HFFc6 (cell line): ENCODE measurements at regions not wholly inside any gene's neighbourhood (a gene's known extent, or its start where the extent isn't known, plus 50 kb on each side); places are given as distances from the start of the nearest gene placed in this dataset.
"Not testable (repeated sequence)": the region's sequence is repeated elsewhere in the genome, so short reads cannot be mapped to it uniquely, and the experiment has no call there.

Experiments
- DNase-seq: peaks from one replicate; pipeline ENCODE4 v3.0.0-alpha.2; 2018
- H3K27ac Mint-ChIP-seq: 2 replicates; pipeline ENCODE4 v1.8.0; 2020; ENCODE audit warnings: mild to moderate bottlenecking, mixed read lengths
- H3K27me3 Mint-ChIP-seq: 2 replicates; pipeline ENCODE4 v1.8.0; 2021; ENCODE audit warnings: mild to moderate bottlenecking, moderate library complexity, mixed read lengths; ENCODE audit not compliant: insufficient read depth
- H3K36me3 Mint-ChIP-seq: 2 replicates; pipeline ENCODE4 v1.8.0; 2021; ENCODE audit warnings: low read depth, mixed read lengths
- H3K4me1 Mint-ChIP-seq: 2 replicates; pipeline ENCODE4 v1.8.0; 2020; ENCODE audit warnings: low read depth, mixed read lengths
- H3K4me3 Mint-ChIP-seq: 2 replicates; pipeline ENCODE4 v1.8.0; 2020; ENCODE audit warnings: mild to moderate bottlenecking, moderate library complexity, mixed read lengths
- H3K9me3 Mint-ChIP-seq: 2 replicates; pipeline ENCODE4 v1.8.0; 2020; ENCODE audit warnings: mild to moderate bottlenecking, mixed read lengths
- CTCF ChIP-seq: fragments of 200-600 bp; sonication (generic); IDR thresholded peaks from 2 replicates; pipeline ENCODE4 v1.5.0; 2021; ENCODE audit warnings: antibody characterized with exemption, mild to moderate bottlenecking

- Mint-ChIP-seq H3K27ac (no peak overlapping the region), H3K4me1 (no peaks in the 10 kb centered on the region), H3K4me3 (no peak overlapping the region), H3K27me3 (peaks cover 3% of the 10 kb centered on the region), H3K36me3 (peaks cover 30% of the 10 kb centered on the region), H3K9me3 (peaks cover 87% of the 10 kb centered on the region)
- DNase-seq: no peak
- no peak for TF ChIP-seq CTCF
Observed at GRCh38 chr6:167669553-167669849, 157.2 kb upstream of the AFDN start.

GRCh38 chr6:167669870-167670802, 156.6 kb upstream of the AFDN start:
- no peak for DNase-seq
- H3K9me3 Mint-ChIP-seq: peaks cover 86% of the 10 kb centered on the region
- H3K36me3 Mint-ChIP-seq: peaks cover 30% of the 10 kb centered on the region
- H3K27me3 Mint-ChIP-seq: peaks cover 2% of the 10 kb centered on the region; the same call in 1 of the 2 replicates
- no peak overlapping the region for H3K4me3 Mint-ChIP-seq
- TF ChIP-seq CTCF: no peak
- no peaks in the 10 kb centered on the region for H3K4me1 Mint-ChIP-seq
- no peak overlapping the region for H3K27ac Mint-ChIP-seq

DNA sequence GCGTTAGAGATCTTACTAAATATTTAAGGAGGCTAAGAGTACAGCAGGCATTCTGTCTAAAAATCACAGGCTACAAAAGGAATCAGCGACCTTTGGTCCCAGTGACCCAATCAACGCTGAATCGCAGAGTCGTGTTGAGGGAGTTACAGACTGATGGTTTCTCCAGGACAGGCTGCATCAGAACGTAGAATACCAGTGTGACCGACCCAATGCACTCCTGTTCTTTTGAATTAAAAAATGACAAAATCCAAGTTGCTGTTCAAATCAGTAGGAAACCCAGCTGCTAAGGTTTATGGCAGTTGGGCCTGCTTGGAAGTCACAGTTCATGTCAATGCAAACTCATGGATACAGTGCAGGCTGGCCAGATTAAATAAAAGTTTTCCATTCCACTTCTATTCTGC, 155.8 kb upstream of the AFDN start:
- Mint-ChIP-seq H3K9me3 (peaks cover 84% of the 10 kb centered on the region), H3K4me1 (no peaks in the 10 kb centered on the region), H3K27me3 (peaks cover 2% of the 10 kb centered on the region; the same call in 1 of the 2 replicates), H3K4me3 (no peak overlapping the region), H3K27ac (no peak overlapping the region), H3K36me3 (peaks cover 31% of the 10 kb centered on the region)
- no peak for TF ChIP-seq CTCF
- no peak for DNase-seq

GRCh38 chr6:167671379-167671976, 155.2 kb upstream of the AFDN start:
- H3K9me3 Mint-ChIP-seq: peaks cover 78% of the 10 kb centered on the region
- H3K4me1 Mint-ChIP-seq, H3K4me3 Mint-ChIP-seq, DNase-seq, H3K27me3 Mint-ChIP-seq, H3K27ac Mint-ChIP-seq: not testable (repeated sequence)
- peaks cover 26% of the 10 kb centered on the region for H3K36me3 Mint-ChIP-seq

- peaks cover 72% of the 10 kb centered on the region for H3K9me3 Mint-ChIP-seq
- H3K36me3 Mint-ChIP-seq: peaks cover 19% of the 10 kb centered on the region
- H3K27ac Mint-ChIP-seq: no peak overlapping the region
- no peak for DNase-seq
- H3K4me3 Mint-ChIP-seq: no peak overlapping the region
- peaks cover 4% of the 10 kb centered on the region; the same call in 1 of the 2 replicates for H3K27me3 Mint-ChIP-seq
- no peaks in the 10 kb centered on the region for H3K4me1 Mint-ChIP-seq
- TF ChIP-seq CTCF: no peak
Observed at GRCh38 chr6:167671977-167672687, 154.6 kb upstream of the AFDN start.

- no peak for DNase-seq
- H3K4me1 Mint-ChIP-seq: no peaks in the 10 kb centered on the region
- H3K27me3 Mint-ChIP-seq: peaks cover 2% of the 10 kb centered on the region; the same call in 1 of the 2 replicates
- peaks cover 66% of the 10 kb centered on the region for H3K9me3 Mint-ChIP-seq
- TF ChIP-seq CTCF: no peak
- H3K36me3 Mint-ChIP-seq: peaks cover 19% of the 10 kb centered on the region
- H3K27ac Mint-ChIP-seq: no peak overlapping the region
- no peak overlapping the region for H3K4me3 Mint-ChIP-seq
Observed at GRCh38 chr6:167672738-167673137, 154.0 kb upstream of the AFDN start.
